H9 (cell line): ENCODE measurements at regions not wholly inside any gene's neighbourhood (a gene's known extent, or its start where the extent isn't known, plus 50 kb on each side); places are given as distances from the start of the nearest gene placed in this dataset.

Source experiments
- DNase-seq: peaks from one replicate; pipeline ENCODE4 v3.0.0-alpha.2; 2017
- H2AFZ ChIP-seq: one replicate; pipeline ENCODE4 v1.6.1; 2013; ENCODE audit warnings: mild to moderate bottlenecking, low read length, control low read depth, moderate library complexity
- H2AK5ac ChIP-seq: 2 replicates; pipeline ENCODE4 v1.6.1; 2013; ENCODE audit warnings: low read length, control low read depth, mixed read lengths; ENCODE audit not compliant: insufficient read length
- H2BK120ac ChIP-seq: one replicate; pipeline ENCODE4 v1.6.1; 2013; ENCODE audit warnings: low read depth, mild to moderate bottlenecking, low read length, control low read depth, inconsistent platforms; ENCODE audit not compliant: poor library complexity, severe bottlenecking
- H2BK12ac ChIP-seq: 2 replicates; pipeline ENCODE4 v1.6.1; 2013; ENCODE audit warnings: low read length, control low read depth, mixed read lengths, low read depth; ENCODE audit not compliant: insufficient read length
- H2BK15ac ChIP-seq: 2 replicates; pipeline ENCODE4 v1.6.1; 2013; ENCODE audit warnings: low read depth, low read length, control low read depth
- H2BK20ac ChIP-seq: one replicate; pipeline ENCODE4 v1.6.1; 2013; ENCODE audit warnings: low read depth, mild to moderate bottlenecking, low read length, control low read depth, inconsistent platforms; ENCODE audit not compliant: poor library complexity, severe bottlenecking
- H2BK5ac ChIP-seq: 2 replicates; pipeline ENCODE4 v1.6.1; 2013; ENCODE audit warnings: low read length, control low read depth, mixed read lengths; ENCODE audit not compliant: insufficient read length
- H3K14ac ChIP-seq: 2 replicates; pipeline ENCODE4 v1.6.1; 2013; ENCODE audit warnings: low read length, control low read depth; ENCODE audit not compliant: insufficient read depth
- H3K18ac ChIP-seq: 2 replicates; pipeline ENCODE4 v1.6.1; 2013; ENCODE audit warnings: low read depth, mild to moderate bottlenecking, mixed read lengths, low read length, control low read depth; ENCODE audit not compliant: insufficient read length
- H3K23ac ChIP-seq: 2 replicates; pipeline ENCODE4 v1.6.1; 2013; ENCODE audit warnings: low read length, control low read depth, mixed read lengths, low read depth; ENCODE audit not compliant: insufficient read length
- H3K23me2 ChIP-seq: 2 replicates; pipeline ENCODE4 v1.6.1; 2013; ENCODE audit warnings: low read depth, mild to moderate bottlenecking, mixed read lengths, low read length, control low read depth; ENCODE audit not compliant: insufficient read length, poor library complexity, severe bottlenecking
- H3K27ac ChIP-seq: 2 replicates; pipeline ENCODE4 v1.5.1; 2013; ENCODE audit warnings: low read length, control low read depth, mixed read lengths, low read depth; ENCODE audit not compliant: insufficient read length
- H3K27me3 ChIP-seq: 2 replicates; pipeline ENCODE4 v1.6.1; 2013; ENCODE audit warnings: low read length, control low read depth, inconsistent platforms; ENCODE audit not compliant: insufficient read depth
- H3K4ac ChIP-seq: 2 replicates; pipeline ENCODE4 v1.6.1; 2013; ENCODE audit warnings: low read depth, mild to moderate bottlenecking, control low read depth, inconsistent platforms, low read length, moderate library complexity
- H3K4me1 ChIP-seq: 2 replicates; pipeline ENCODE4 v1.6.1; 2013; ENCODE audit warnings: low read length, control low read depth, inconsistent platforms; ENCODE audit not compliant: insufficient read depth
- H3K4me2 ChIP-seq: 2 replicates; pipeline ENCODE4 v1.6.1; 2013; ENCODE audit warnings: low read length, control low read depth, mixed read lengths; ENCODE audit not compliant: insufficient read length, insufficient read depth
- H3K56ac ChIP-seq: 2 replicates; pipeline ENCODE4 v1.6.1; 2013; ENCODE audit warnings: low read depth, mild to moderate bottlenecking, mixed read lengths, low read length, control low read depth; ENCODE audit not compliant: insufficient read length
- H3K79me1 ChIP-seq: 2 replicates; pipeline ENCODE4 v1.6.1; 2013; ENCODE audit warnings: low read depth, mild to moderate bottlenecking, moderate library complexity, low read length, control low read depth, inconsistent platforms; ENCODE audit not compliant: insufficient read depth, poor library complexity, severe bottlenecking
- H3K79me2 ChIP-seq: 2 replicates; pipeline ENCODE4 v1.6.1; 2013; ENCODE audit warnings: low read length, control low read depth, inconsistent platforms; ENCODE audit not compliant: insufficient read depth
- H3K9ac ChIP-seq: 2 replicates; pipeline ENCODE4 v1.6.1; 2013; ENCODE audit warnings: low read length, control low read depth, mixed read lengths; ENCODE audit not compliant: insufficient read length; ENCODE audit errors: extremely low read depth
- H3K9me3 ChIP-seq: one replicate; pipeline ENCODE4 v1.6.1; 2013; ENCODE audit warnings: low read depth, low read length, inconsistent platforms; ENCODE audit not compliant: control insufficient read depth
- H3T11ph ChIP-seq: one replicate; pipeline ENCODE4 v1.6.1; 2013; ENCODE audit warnings: mild to moderate bottlenecking, low read length, control low read depth, inconsistent platforms
- H4K20me1 ChIP-seq: one replicate; pipeline ENCODE4 v1.6.1; 2013; ENCODE audit not compliant: control insufficient read depth, insufficient read length, insufficient read depth
- H4K5ac ChIP-seq: 2 replicates; pipeline ENCODE4 v1.6.1; 2013; ENCODE audit warnings: low read depth, mild to moderate bottlenecking, mixed read lengths, low read length, control low read depth; ENCODE audit not compliant: insufficient read length
- H4K8ac ChIP-seq: replicated peaks from 2 replicates; pipeline ENCODE4 v1.6.1; 2013; ENCODE audit warnings: low read length, control low read depth, mixed read lengths, low read depth; ENCODE audit not compliant: insufficient read length
- H4K91ac ChIP-seq: 2 replicates; pipeline ENCODE4 v1.6.1; 2013; ENCODE audit warnings: low read depth, mild to moderate bottlenecking, moderate library complexity, mixed read lengths, low read length, control low read depth; ENCODE audit not compliant: insufficient read length
- H3K27ac Mint-ChIP-seq, 3 experiments: 2 replicates in 2 of 3; 3 replicates in 1 of 3; pipeline ENCODE4 v1.8.0; 2020 to 2021; ENCODE audit warnings: mixed read lengths in 3 of 3, mild to moderate bottlenecking in 1 of 3, moderate library complexity in 1 of 3
- H3K27me3 Mint-ChIP-seq: 2 replicates; pipeline ENCODE4 v1.8.0; 2021; ENCODE audit warnings: low read depth, mild to moderate bottlenecking, moderate library complexity, mixed read lengths
- H3K36me3 Mint-ChIP-seq, 3 experiments: 2 replicates in 2 of 3; 3 replicates in 1 of 3; pipeline ENCODE4 v1.8.0; 2020 to 2021; ENCODE audit warnings: low read depth in 3 of 3, mixed read lengths in 3 of 3; ENCODE audit not compliant: insufficient read depth in 1 of 3
- H3K4me1 Mint-ChIP-seq, 2 experiments: 2 replicates each; pipeline ENCODE4 v1.8.0; 2020; ENCODE audit warnings: mixed read lengths in 2 of 2
- H3K4me3 Mint-ChIP-seq, 2 experiments: 2 replicates in 1 of 2; 3 replicates in 1 of 2; pipeline ENCODE4 v1.8.0; 2020 to 2021; ENCODE audit warnings: mild to moderate bottlenecking in 2 of 2, mixed read lengths in 2 of 2, moderate library complexity in 1 of 2
- H3K9me3 Mint-ChIP-seq, 2 experiments: 2 replicates in 1 of 2; 3 replicates in 1 of 2; pipeline ENCODE4 v1.8.0; 2020; ENCODE audit warnings: mild to moderate bottlenecking in 2 of 2, mixed read lengths in 2 of 2, moderate library complexity in 1 of 2
- TF ChIP-seq, protein P1 (sequence below): fragments of 200-600 bp; sonication (generic); conservative IDR thresholded peaks from 3 replicates; pipeline ENCODE4 v1.8.0; 2021; ENCODE audit warnings: antibody characterized with exemption, mild to moderate bottlenecking

DNA sequence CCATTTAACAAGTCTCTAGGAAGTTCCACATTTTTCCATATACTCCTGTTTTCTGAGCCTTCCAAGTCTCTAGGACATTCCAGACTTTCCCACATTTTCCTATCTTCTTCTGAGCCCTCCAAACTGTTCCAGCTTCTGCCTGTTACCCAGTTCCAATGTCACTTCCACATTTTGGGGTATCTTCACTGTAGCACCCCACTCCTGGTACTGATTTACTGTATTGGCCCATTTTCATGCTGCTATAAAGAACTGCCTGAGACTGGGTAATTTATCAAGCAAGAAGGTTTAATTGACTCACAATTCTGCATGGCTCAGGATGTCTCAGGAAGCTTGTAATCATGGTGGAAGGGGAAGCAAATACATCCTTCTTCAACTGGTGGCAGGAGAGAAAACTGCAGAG, 285.0 kb downstream of the LRRIQ3 start:
- H4K8ac ChIP-seq = no peak overlapping the region
- H2BK12ac ChIP-seq = no peak overlapping the region
- H3K4me2 ChIP-seq = no peak overlapping the region
- no peak overlapping the region for H3K4me3 Mint-ChIP-seq
- no peak overlapping the region for H2AFZ ChIP-seq
- H2BK15ac ChIP-seq = no peak overlapping the region
- H3K23me2 ChIP-seq = no peaks in the 10 kb centered on the region
- H3K79me1 ChIP-seq = no peaks in the 10 kb centered on the region
- no peak overlapping the region for H3K27ac ChIP-seq
- no peaks in the 10 kb centered on the region for H3K27me3 Mint-ChIP-seq
- H3K4me1 Mint-ChIP-seq = peaks cover 0 to 4% of the 10 kb centered on the region in 2 experiments; a peak in 2 of 4 replicates
- no peak overlapping the region for H4K91ac ChIP-seq
- TF ChIP-seq, protein P1, sequence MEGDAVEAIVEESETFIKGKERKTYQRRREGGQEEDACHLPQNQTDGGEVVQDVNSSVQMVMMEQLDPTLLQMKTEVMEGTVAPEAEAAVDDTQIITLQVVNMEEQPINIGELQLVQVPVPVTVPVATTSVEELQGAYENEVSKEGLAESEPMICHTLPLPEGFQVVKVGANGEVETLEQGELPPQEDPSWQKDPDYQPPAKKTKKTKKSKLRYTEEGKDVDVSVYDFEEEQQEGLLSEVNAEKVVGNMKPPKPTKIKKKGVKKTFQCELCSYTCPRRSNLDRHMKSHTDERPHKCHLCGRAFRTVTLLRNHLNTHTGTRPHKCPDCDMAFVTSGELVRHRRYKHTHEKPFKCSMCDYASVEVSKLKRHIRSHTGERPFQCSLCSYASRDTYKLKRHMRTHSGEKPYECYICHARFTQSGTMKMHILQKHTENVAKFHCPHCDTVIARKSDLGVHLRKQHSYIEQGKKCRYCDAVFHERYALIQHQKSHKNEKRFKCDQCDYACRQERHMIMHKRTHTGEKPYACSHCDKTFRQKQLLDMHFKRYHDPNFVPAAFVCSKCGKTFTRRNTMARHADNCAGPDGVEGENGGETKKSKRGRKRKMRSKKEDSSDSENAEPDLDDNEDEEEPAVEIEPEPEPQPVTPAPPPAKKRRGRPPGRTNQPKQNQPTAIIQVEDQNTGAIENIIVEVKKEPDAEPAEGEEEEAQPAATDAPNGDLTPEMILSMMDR = no peak
- no peak overlapping the region for H2BK120ac ChIP-seq
- H2BK5ac ChIP-seq = no peak overlapping the region
- H3K56ac ChIP-seq = no peak overlapping the region
- H4K20me1 ChIP-seq = no peaks in the 10 kb centered on the region
- no peak overlapping the region for H3T11ph ChIP-seq
- H3K27ac Mint-ChIP-seq = no peak overlapping the region
- peaks cover 10 to 21% of the 10 kb centered on the region in 2 experiments for H3K9me3 Mint-ChIP-seq
- DNase-seq = no peak
- no peak overlapping the region for H3K9ac ChIP-seq
- no peak overlapping the region for H3K18ac ChIP-seq
- H3K79me2 ChIP-seq = no peaks in the 10 kb centered on the region
- H4K5ac ChIP-seq = no peak overlapping the region
- H3K9me3 ChIP-seq = no peaks in the 10 kb centered on the region
- no peaks in the 10 kb centered on the region for H3K4me1 ChIP-seq
- no peak overlapping the region for H3K4ac ChIP-seq
- no peak overlapping the region for H3K14ac ChIP-seq
- H3K27me3 ChIP-seq = no peaks in the 10 kb centered on the region
- H2AK5ac ChIP-seq = no peak overlapping the region
- peaks cover 7 to 13% (median 11%) of the 10 kb centered on the region in 3 experiments for H3K36me3 Mint-ChIP-seq
- no peak overlapping the region for H3K23ac ChIP-seq
- H2BK20ac ChIP-seq = no peak overlapping the region
